PC-3 (cell line): ENCODE measurements at regions not wholly inside any gene's neighbourhood (a gene's known extent, or its start where the extent isn't known, plus 50 kb on each side); places are given as distances from the start of the nearest gene placed in this dataset.

Source experiments
- ATAC-seq: fragments of 200-7000 bp; cut with Tn5 transposase; 2 replicates; pipeline ENCODE4 v1.9.1; 2020; ENCODE audit warnings: mild to moderate bottlenecking, moderate library complexity
- BruUV-seq: library from RNA; stranded (reverse); fragments of 400-500 nt; replicated peaks from 2 replicates; lab custom pipeline; 2021; lab: Mats Ljungman, UMichigan
- CTCF ChIA-PET: fragments of 300-600 bp; sonication (Branson Sonifier 250); formaldehyde crosslinking; loops from one replicate; lab custom pipeline; 2022; ENCODE audit warnings: antibody characterized with exemption; lab: Charles Lee
- POLR2A ChIA-PET: fragments of 300-600 bp; sonication (Branson Sonifier 250); formaldehyde crosslinking; loops from one replicate; lab custom pipeline; 2022; ENCODE audit warnings: antibody characterized with exemption; ENCODE audit not compliant: unreplicated experiment; lab: Charles Lee
- DNase-seq: peaks from one replicate; pipeline ENCODE4 v3.0.0-alpha.2; 2015
- H2AFZ ChIP-seq: fragments of 300-600 bp; sonication (generic); 2 replicates; pipeline ENCODE4 v1.6.0; 2016; ENCODE audit warnings: antibody characterized with exemption, low read length
- H3F3A ChIP-seq: fragments of 300-600 bp; sonication (generic); one replicate; pipeline ENCODE4 v1.6.0; 2017; ENCODE audit warnings: antibody characterized with exemption, low read length, control low read depth, mild to moderate bottlenecking; ENCODE audit not compliant: unreplicated experiment
- H3K27ac ChIP-seq: fragments of 300-600 bp; sonication (generic); 2 replicates; pipeline ENCODE4 v1.5.1; 2016; ENCODE audit warnings: mild to moderate bottlenecking, low read length
- H3K27me3 ChIP-seq: fragments of 300-600 bp; sonication (generic); 2 replicates; pipeline ENCODE4 v1.6.1; 2016; ENCODE audit warnings: low read length, mixed read lengths
- H3K36me3 ChIP-seq: fragments of 300-600 bp; sonication (generic); 2 replicates; pipeline ENCODE4 v1.6.1; 2016; ENCODE audit warnings: low read depth, mixed run types, low read length, mixed read lengths
- H3K4me1 ChIP-seq: fragments of 300-600 bp; sonication (generic); 2 replicates; pipeline ENCODE4 v1.5.1; 2016; ENCODE audit warnings: low read length; ENCODE audit not compliant: insufficient read depth
- H3K4me2 ChIP-seq: fragments of 300-600 bp; sonication (generic); 2 replicates; pipeline ENCODE4 v1.6.0; 2016; ENCODE audit warnings: low read length
- H3K4me3 ChIP-seq: fragments of 300-600 bp; sonication (generic); 2 replicates; pipeline ENCODE4 v1.5.1; 2016; ENCODE audit warnings: mild to moderate bottlenecking, low read length, mixed read lengths
- H3K79me2 ChIP-seq: fragments of 300-600 bp; sonication (generic); 2 replicates; pipeline ENCODE4 v1.6.1; 2017; ENCODE audit warnings: low read length, mixed read lengths
- H3K9ac ChIP-seq: fragments of 300-600 bp; sonication (generic); 2 replicates; pipeline ENCODE4 v1.6.0; 2016; ENCODE audit warnings: mild to moderate bottlenecking, low read length
- H3K9me2 ChIP-seq: fragments of 300-600 bp; sonication (generic); replicated peaks from 2 replicates; pipeline ENCODE4 v1.6.1; 2016; ENCODE audit warnings: mixed run types, low read length, mixed read lengths
- H3K9me3 ChIP-seq: fragments of 300-600 bp; sonication (generic); 2 replicates; pipeline ENCODE4 v1.6.1; 2016; ENCODE audit warnings: low read length, mixed read lengths
- H4K20me1 ChIP-seq: fragments of 300-600 bp; sonication (generic); 2 replicates; pipeline ENCODE4 v1.6.1; 2016; ENCODE audit warnings: low read length, mixed read lengths
- EZH2 ChIP-seq: fragments of 300-600 bp; sonication (generic); IDR thresholded peaks from one replicate; pipeline ENCODE4 v1.6.1; 2017; ENCODE audit warnings: antibody characterized with exemption, mild to moderate bottlenecking, low read length; ENCODE audit not compliant: unreplicated experiment
- EZH2phosphoT487 ChIP-seq: fragments of 300-600 bp; sonication (generic); IDR thresholded peaks from 2 replicates; pipeline ENCODE4 v1.6.1; 2018; ENCODE audit warnings: mild to moderate bottlenecking, antibody characterized with exemption, low read length, borderline replicate concordance
- intact Hi-C: fragments of 100-400 bp; cut with micrococcal nuclease; formaldehyde crosslinking; loops from 2 replicates; pipeline ENCODE4 v1.9.0; 2023
- TF ChIP-seq, protein P1 (sequence below): fragments of 300-600 bp; sonication (generic); conservative IDR thresholded peaks from 2 replicates; pipeline ENCODE4 v1.5.1; 2017; ENCODE audit warnings: antibody characterized with exemption, low read depth, mild to moderate bottlenecking, low read length

DNA sequence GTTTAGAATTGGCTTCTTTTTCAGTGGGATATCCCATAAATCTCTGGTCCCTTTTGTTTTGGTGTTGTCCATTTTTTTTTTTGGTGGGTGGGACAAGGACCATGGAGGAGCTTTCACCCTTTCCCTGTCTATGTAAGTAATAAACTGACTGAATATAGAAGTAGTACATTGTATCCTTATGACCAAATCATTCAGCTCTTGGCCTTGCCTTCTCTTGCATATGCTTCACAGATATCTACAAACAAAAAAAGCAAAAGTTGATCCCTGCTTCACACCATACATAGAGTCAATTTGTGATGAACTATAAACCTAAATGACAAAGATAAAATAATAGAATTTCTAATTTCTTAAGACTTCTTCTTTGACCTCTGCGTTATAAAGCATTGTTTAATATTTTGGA is 59.8 kb downstream of the SIX1 start:
- Histone ChIP-seq H3K4me2 (no peak overlapping the region), H4K20me1 (no peaks in the 10 kb centered on the region), H3K9me2 (no peaks in the 10 kb centered on the region), H3K9ac (no peak overlapping the region), H3K27ac (no peak overlapping the region), H2AFZ (no peak overlapping the region; the same call in 1 of the 2 replicates), H3K27me3 (no peaks in the 10 kb centered on the region), H3K4me3 (no peak overlapping the region), H3K4me1 (no peaks in the 10 kb centered on the region), H3K9me3 (no peaks in the 10 kb centered on the region), H3F3A (no peaks in the 10 kb centered on the region), H3K79me2 (no peaks in the 10 kb centered on the region), H3K36me3 (no peaks in the 10 kb centered on the region)
- ATAC-seq, result no peak
- BruUV-seq, result no TSS peak
- ChIA-PET CTCF (no interaction called here), POLR2A (interaction anchor here (0.8 kb wide), 1 partner anchor 9 kb away, joined by 4 read pairs; no protein-coding TSS in a partner anchor)
- DNase-seq, result no peak
- TF ChIP-seq, protein P1, sequence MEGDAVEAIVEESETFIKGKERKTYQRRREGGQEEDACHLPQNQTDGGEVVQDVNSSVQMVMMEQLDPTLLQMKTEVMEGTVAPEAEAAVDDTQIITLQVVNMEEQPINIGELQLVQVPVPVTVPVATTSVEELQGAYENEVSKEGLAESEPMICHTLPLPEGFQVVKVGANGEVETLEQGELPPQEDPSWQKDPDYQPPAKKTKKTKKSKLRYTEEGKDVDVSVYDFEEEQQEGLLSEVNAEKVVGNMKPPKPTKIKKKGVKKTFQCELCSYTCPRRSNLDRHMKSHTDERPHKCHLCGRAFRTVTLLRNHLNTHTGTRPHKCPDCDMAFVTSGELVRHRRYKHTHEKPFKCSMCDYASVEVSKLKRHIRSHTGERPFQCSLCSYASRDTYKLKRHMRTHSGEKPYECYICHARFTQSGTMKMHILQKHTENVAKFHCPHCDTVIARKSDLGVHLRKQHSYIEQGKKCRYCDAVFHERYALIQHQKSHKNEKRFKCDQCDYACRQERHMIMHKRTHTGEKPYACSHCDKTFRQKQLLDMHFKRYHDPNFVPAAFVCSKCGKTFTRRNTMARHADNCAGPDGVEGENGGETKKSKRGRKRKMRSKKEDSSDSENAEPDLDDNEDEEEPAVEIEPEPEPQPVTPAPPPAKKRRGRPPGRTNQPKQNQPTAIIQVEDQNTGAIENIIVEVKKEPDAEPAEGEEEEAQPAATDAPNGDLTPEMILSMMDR, result no peak
- no peak for TF ChIP-seq EZH2phosphoT487
- no peak for TF ChIP-seq EZH2
- intact Hi-C loops, result no loop called here

DNA sequence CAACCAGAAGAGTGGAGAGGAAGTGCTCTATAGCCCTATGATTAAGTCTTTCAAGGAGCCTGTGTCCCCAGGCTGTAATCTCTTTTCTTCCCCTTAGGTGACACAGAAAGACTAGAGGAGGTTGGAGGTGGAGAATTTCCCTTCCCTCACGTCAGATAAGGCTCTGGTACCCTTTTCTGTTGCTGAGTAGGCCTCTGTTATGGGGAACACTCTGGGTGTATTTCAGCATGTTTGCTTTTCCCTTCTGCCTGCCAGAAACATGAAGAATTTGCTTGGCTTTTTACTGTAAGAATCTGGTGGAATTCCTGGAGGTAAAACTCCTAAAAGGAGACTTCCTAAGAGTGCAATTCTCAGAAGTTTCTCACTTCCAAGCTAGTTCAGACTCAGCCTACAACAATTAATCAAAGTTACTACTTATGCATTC is 58.3 kb downstream of the SIX1 start:
- no peak overlapping the region for H3K4me2 ChIP-seq
- ChIA-PET CTCF (no interaction called here), POLR2A (no interaction called here)
- no peaks in the 10 kb centered on the region for H3K4me1 ChIP-seq
- DNase-seq (no peak), ATAC-seq (peak; percentile 49)
- H4K20me1 ChIP-seq, result no peaks in the 10 kb centered on the region
- no peak overlapping the region for H3K9ac ChIP-seq
- no TSS peak for BruUV-seq
- no peaks in the 10 kb centered on the region for H3K36me3 ChIP-seq
- H3K9me2 ChIP-seq, result no peaks in the 10 kb centered on the region
- H3K4me3 ChIP-seq, result no peak overlapping the region
- no peaks in the 10 kb centered on the region for H3F3A ChIP-seq
- no peak for TF ChIP-seq EZH2
- TF ChIP-seq, protein P1, result no peak
- TF ChIP-seq EZH2phosphoT487, result no peak
- H3K9me3 ChIP-seq, result no peaks in the 10 kb centered on the region
- intact Hi-C loops, result no loop called here
- no peaks in the 10 kb centered on the region for H3K27me3 ChIP-seq
- H3K79me2 ChIP-seq, result no peaks in the 10 kb centered on the region
- H3K27ac ChIP-seq, result no peak overlapping the region
- H2AFZ ChIP-seq, result no peak overlapping the region
